GM12875 (cell line): ENCODE measurements at regions not wholly inside any gene's neighbourhood (a gene's known extent, or its start where the extent isn't known, plus 50 kb on each side); places are given as distances from the start of the nearest gene placed in this dataset.

Source experiments
- H3K4me3 ChIP-seq: one replicate; pipeline ENCODE4 v1.5.1; 2011; ENCODE audit warnings: low read depth, low read length, control low read depth
- TF ChIP-seq, protein P1 (sequence below): IDR thresholded peaks from 2 replicates; pipeline ENCODE4 v1.5.1; 2011; ENCODE audit warnings: low read depth, mild to moderate bottlenecking, control low read depth, inconsistent platforms, low read length, moderate library complexity, borderline replicate concordance; ENCODE audit not compliant: insufficient read depth

DNA sequence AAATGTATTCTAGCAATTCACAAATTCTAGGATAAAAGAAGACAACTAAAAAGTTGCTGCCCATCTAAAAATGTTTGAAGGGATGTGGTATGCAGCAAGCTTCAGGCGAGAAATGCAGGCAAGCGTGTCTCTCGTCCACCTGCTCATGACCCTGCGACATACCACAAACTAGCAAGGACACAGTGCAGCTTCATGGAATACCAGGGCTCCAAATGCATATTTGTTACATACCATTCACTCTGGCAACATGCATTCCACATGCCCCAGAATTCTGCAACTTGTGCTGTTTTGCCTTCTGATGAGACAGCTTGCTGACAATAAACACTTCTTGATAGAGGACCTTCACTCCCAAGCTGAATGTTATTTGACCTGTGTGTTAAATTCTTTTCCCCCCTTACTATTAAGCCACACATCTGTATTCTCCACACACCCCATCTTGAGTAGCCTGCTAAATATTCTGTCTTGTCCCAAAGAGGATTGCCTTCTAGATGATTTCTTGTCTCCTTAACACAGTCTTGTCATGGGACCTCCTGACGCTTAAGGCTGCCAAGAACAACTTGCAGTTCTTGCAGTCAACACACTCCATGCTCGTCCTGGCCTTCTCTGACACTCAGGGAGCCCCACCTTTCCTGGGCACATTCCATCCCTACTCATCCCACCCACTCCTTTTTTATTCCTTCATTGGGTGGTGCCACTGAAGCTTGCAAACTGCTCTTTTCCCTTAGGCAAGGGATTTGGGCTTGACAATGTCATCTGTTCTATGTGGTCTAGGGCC lies 340.5 kb downstream of the PIK3R1 start:
- H3K4me3 ChIP-seq: no peak overlapping the region
- TF ChIP-seq, protein P1, sequence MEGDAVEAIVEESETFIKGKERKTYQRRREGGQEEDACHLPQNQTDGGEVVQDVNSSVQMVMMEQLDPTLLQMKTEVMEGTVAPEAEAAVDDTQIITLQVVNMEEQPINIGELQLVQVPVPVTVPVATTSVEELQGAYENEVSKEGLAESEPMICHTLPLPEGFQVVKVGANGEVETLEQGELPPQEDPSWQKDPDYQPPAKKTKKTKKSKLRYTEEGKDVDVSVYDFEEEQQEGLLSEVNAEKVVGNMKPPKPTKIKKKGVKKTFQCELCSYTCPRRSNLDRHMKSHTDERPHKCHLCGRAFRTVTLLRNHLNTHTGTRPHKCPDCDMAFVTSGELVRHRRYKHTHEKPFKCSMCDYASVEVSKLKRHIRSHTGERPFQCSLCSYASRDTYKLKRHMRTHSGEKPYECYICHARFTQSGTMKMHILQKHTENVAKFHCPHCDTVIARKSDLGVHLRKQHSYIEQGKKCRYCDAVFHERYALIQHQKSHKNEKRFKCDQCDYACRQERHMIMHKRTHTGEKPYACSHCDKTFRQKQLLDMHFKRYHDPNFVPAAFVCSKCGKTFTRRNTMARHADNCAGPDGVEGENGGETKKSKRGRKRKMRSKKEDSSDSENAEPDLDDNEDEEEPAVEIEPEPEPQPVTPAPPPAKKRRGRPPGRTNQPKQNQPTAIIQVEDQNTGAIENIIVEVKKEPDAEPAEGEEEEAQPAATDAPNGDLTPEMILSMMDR: no peak

DNA sequence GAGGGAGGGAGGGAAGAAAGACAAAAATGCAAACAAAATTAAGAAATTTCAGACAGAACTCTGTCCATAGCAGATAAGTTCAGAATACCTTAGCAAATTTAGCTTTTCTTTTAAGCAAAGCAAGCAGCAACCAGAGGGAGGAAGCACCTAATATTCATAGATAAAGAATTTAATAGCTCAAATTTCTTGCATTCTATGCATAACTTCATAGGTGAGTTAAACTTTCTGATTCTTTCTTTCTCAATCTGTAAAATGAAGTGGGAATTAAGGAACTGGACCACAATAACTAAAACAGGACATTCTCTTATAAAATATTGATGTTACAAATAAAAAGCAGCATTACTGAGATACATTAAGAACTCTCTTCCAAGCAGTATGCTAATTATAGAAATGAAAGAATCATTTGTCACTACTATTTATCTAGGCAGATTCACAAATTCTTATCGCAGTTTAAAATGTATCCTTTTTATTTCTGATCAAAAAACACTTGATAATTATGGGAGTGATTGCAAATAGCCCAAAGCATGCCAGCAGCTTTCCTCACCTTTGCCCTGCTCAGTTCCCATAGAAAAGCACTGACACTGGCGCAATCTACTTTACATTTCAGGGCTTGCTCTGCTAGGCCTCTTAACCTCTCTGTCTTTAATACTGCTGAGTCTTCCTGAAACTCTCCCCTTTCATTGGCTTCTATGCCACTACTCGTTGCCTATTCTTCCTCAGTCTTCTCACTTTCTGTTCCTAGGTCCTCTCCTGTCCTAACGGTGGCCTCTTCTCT lies 341.8 kb downstream of the PIK3R1 start:
- TF ChIP-seq, protein P1: no peak
- H3K4me3 ChIP-seq: no peak overlapping the region

DNA sequence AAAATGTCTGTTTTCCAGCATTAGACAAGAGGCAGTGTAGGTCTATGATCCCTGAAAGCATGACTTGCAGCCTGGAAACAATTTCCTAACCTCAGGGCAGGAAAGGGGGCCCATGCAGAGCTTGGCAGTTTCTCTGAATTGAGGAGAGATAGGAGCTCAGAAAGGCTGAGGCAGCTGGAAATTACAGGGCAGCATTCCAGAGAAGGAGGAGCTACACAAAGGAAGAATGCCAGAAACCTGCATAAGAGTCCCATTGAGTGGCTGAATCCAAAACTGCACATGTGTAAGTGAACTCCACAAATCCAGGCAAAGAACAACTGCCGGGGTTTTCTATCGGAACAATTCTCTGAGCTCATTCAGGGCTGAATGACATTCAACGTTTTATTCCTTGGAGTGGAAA lies 346.8 kb downstream of the PIK3R1 start:
- H3K4me3 ChIP-seq: no peak overlapping the region
- TF ChIP-seq, protein P1: no peak

DNA sequence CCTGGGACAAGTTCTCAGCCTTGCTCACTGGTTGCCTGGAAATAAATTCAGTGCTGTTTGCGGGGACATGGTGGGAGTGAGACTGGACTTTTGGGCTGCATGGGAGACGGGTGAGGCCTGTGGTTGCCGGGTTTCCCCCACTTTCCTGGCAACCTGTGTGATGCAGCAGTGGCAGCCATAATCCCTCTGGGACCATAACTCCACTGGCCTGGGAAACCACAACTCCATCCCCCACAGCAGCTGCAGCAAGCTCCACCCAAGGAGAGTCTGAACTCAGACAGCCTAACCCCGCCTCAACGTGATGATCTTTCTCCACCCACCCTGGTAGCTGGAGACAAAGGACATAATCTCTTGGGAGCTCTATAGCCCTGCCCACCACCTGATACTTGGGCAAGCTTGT lies 349.9 kb downstream of the PIK3R1 start:
- TF ChIP-seq, protein P1: no peak
- H3K4me3 ChIP-seq: no peak overlapping the region

DNA sequence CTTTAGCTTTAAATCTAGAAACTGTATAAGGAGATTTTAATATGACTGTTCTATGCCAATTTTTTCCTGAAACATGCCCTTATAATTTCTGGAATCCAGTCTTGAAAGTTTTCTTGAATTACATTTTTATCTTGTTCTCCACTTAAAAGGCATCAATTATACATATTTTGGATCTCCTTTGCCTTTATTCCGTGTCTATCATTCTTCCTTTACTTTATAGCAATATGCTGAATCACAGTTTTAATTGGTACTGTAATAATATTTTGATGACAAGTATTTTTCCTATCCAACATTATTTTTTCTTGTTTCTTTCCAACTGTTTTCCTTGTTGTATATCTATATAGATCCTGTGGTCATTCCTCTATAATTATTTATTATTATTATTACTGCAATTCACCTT lies 361.2 kb downstream of the PIK3R1 start:
- no peak overlapping the region for H3K4me3 ChIP-seq
- TF ChIP-seq, protein P1: no peak

DNA sequence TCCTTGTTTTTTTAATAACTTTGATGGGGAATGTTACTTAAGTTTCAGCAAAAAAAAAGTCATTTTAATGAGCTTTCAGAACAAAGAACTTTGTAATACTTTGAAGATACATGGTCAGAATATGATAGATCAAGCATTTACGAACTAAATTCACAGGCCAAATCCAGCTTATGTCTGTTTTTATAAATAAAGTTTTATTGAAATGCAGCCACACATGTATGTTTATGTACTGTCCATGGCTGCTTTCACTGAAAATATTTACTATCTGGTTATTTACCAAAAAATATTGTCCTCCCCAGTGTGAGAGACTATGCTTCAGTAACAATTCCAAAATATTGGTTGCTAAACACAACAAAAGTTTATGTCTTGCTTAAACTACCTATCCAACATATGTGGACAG lies 366.7 kb downstream of the PIK3R1 start:
- TF ChIP-seq, protein P1: no peak
- no peak overlapping the region for H3K4me3 ChIP-seq

DNA sequence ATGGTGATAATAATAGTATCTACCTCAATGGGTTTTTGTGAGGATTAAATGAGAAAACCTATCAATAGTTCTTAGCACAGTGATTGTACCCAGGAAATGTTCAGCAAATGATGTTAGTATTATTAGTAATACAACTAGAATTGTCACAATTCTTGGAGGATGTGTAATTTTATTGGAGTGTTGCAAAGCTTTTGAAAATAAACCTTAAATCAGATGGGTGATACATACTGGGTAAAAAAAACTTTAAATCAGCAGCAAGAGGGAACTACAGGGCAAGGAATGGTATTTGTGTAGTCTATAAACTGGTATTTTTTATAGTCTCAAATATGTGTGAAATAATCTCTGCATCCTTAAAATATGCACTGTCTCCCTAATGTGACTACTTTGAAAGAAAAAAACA lies 371.6 kb downstream of the PIK3R1 start:
- H3K4me3 ChIP-seq: no peak overlapping the region
- TF ChIP-seq, protein P1: no peak
